ENCODE measurements at regions not wholly inside any gene's neighbourhood (a gene's known extent, or its start where the extent isn't known, plus 50 kb on each side); places are given as distances from the start of the nearest gene placed in this dataset.

- TF ChIP-seq ZBTB20 (tag by site-specific recombination; IDR thresholded peaks at IDR 0.05) (no peak), ZNF146 (tag by site-specific recombination; IDR thresholded peaks at IDR 0.05) (no peak), ATF2 (tag by site-specific recombination; IDR thresholded peaks at IDR 0.05; ENCODE audit: low read depth) (no peak), ZFP37 (tag by site-specific recombination; IDR thresholded peaks at IDR 0.05) (no peak), CTCF (tag by site-specific recombination; IDR thresholded peaks at IDR 0.05) (no peak), ZNF394 (tag by site-specific recombination; IDR thresholded peaks at IDR 0.05; ENCODE audit: borderline replicate concordance) (no peak)
Measured at GRCh38 chr6:106027758-106028157, 58.4 kb upstream of the PRDM1 start.
